GM12873 (cell line): ENCODE measurements at regions not wholly inside any gene's neighbourhood (a gene's known extent, or its start where the extent isn't known, plus 50 kb on each side); places are given as distances from the start of the nearest gene placed in this dataset.
A peak's percentile ranks its signal among the peaks of the same experiment; 100 is the strongest.

Experiments used
- CTCF ChIP-seq: IDR thresholded peaks from 2 replicates; pipeline ENCODE4 v1.5.1; 2012; ENCODE audit warnings: low read depth, mild to moderate bottlenecking, moderate library complexity, low read length, control low read depth; ENCODE audit not compliant: insufficient read depth; ENCODE audit errors: missing control alignments

GRCh38 chr22:25399649-25400151, 164.8 kb upstream of the GRK3 start:
- no peak for TF ChIP-seq CTCF

GRCh38 chr22:25402160-25402500, 162.3 kb upstream of the GRK3 start:
- TF ChIP-seq CTCF: no peak

GRCh38 chr22:25402501-25403283, 161.8 kb upstream of the GRK3 start:
- TF ChIP-seq CTCF: no peak

- TF ChIP-seq CTCF: no peak
Measured at GRCh38 chr22:25403284-25403810, 161.1 kb upstream of the GRK3 start.

- no peak for TF ChIP-seq CTCF
Measured at GRCh38 chr22:25403811-25404471, 160.5 kb upstream of the GRK3 start.

- peak; percentile 15 for TF ChIP-seq CTCF
Measured at GRCh38 chr22:25404556-25404927, 159.9 kb upstream of the GRK3 start.

GRCh38 chr22:25404928-25405816, 159.3 kb upstream of the GRK3 start:
- no peak for TF ChIP-seq CTCF
